Motor neuron (in vitro differentiated cells): ENCODE measurements at regions not wholly inside any gene's neighbourhood (a gene's known extent, or its start where the extent isn't known, plus 50 kb on each side); places are given as distances from the start of the nearest gene placed in this dataset.

Experiments
- ATAC-seq, 8 experiments: fragments of 200-7000 bp; cut with Tn5 transposase; replicated peaks in 6 of 8; 2 replicates each; pipeline ENCODE4 v1.8.0; 2021; ENCODE audit warnings: mild to moderate bottlenecking in 8 of 8, moderate library complexity in 8 of 8
- H3K27ac ChIP-seq, 2 donors: fragments of 250-450 bp; sonication (Bioruptor Pico); 2 replicates each; pipeline ENCODE4 v1.9.0; 2021; ENCODE audit warnings: antibody characterized with exemption in 2 of 2, mild to moderate bottlenecking in 2 of 2, moderate library complexity in 1 of 2
- H3K4me1 ChIP-seq, 2 donors: fragments of 250-450 bp; sonication (Bioruptor Pico); replicated peaks in 1 of 2; 2 replicates each; pipeline ENCODE4 v1.6.1; 2021; ENCODE audit warnings: antibody characterized with exemption in 2 of 2, mild to moderate bottlenecking in 2 of 2, moderate library complexity in 1 of 2
- H3K4me3 ChIP-seq, 5 donors: fragments of 250-450 bp; sonication (Bioruptor Pico); 2 replicates each; pipeline ENCODE4 v1.9.0; 2021; ENCODE audit warnings: antibody characterized with exemption in 5 of 5, mild to moderate bottlenecking in 5 of 5, moderate library complexity in 4 of 5
- WGBS, 10 experiments: fragments of 450-650 bp; shearing (Covaris generic); methylation state at CpG; one replicate each; pipeline ENCODE4 v1.0.0; 2022; 5-methylcytosine and 5-hydroxymethylcytosine counted together
- in situ Hi-C, 9 experiments: fragments of 400-800 bp; cut with MboI; loops; one replicate each; pipeline ENCODE4 v1.15.0; 2021; ENCODE audit warnings: low sequenced_read_pairs in 9 of 9, low pct_unique_long_range_greater_than_20kb in 2 of 9; ENCODE audit not compliant: unreplicated experiment in 9 of 9

DNA sequence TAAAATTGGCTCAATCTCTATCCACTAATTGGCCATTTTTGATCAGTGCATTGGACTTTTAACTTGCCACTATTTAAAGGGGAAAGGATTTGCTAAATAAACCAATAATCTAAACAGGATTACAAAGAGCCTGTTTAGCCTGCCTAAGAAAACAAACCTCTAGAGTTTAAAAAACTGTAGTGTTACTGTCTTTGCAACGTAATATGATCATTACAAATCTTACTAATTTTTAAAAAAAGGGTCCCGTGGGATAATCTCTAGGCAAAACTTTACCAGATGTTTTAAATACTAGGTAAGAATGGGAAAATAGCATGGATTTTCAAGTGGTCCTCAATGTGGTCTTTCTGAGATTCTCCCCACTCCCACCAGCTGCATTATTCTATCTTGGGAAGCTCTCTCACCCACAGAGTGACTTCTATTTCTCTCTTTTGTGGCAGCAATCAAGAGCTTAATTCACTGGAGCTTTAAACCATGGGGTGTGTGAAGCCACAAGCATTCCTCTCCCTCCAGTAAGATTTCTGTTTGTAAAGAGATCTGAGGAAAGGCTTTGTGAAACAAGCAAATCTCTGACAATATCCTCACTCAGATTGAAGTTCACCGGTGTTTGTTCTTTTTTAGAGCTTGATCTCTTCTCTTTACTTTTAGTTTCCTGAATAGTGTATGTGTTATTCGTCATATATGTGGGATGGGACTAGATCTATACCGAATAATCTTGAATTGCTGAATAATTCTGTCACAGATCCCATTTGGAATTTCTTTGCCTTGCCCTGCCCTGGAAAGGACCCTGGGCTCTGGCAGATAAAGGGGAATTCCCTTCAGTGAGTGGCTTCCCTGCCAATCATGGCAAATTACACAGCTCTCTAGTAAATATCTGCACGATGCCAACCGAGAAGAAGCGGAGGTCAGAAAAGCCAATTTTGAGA, 132.2 kb downstream of the TLR5 start:
- ATAC-seq: peak in 6 of 8 experiments; percentile 33 to 74 (median 39)
- Histone ChIP-seq H3K27ac (no peak overlapping the region), H3K4me3 (no peak overlapping the region), H3K4me1 (peaks cover 13 to 16% of the 10 kb centered on the region in 2 donors)
- in situ Hi-C loops: no loop called here
- WGBS, 10 experiments: 6 to 70% (median 48%) methylated on average over 3 to 8 of the region's 8 CpGs; no CpG with 5 or more reads in 1 of the 10 experiments

DNA sequence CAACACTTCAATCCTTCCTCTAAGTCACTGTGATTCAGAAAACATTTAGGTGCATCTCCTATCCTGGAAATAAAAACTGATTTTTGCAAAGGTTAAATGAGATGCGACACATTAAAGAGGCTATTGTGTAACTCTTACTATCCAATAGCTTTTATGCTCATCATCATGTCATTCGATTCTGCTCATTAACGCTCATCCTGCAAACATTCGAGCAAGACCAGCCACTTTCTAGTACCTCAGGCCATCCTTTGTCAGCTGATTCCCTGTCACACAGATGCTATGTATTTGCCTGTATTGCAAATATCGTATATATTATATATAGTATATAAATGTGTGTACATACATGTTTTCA, 131.6 kb downstream of the TLR5 start:
- in situ Hi-C loops: no loop called here
- peak in 1 of 8 experiments; percentile 15 for ATAC-seq
- peaks cover 13 to 16% of the 10 kb centered on the region in 2 donors for H3K4me1 ChIP-seq
- H3K4me3 ChIP-seq: no peak overlapping the region
- no peak overlapping the region for H3K27ac ChIP-seq
- 22 to 93% (median 70%) methylated on average over 1 to 5 of the region's 5 CpGs; no CpG with 5 or more reads in 1 of the 10 experiments for WGBS, 10 experiments

DNA sequence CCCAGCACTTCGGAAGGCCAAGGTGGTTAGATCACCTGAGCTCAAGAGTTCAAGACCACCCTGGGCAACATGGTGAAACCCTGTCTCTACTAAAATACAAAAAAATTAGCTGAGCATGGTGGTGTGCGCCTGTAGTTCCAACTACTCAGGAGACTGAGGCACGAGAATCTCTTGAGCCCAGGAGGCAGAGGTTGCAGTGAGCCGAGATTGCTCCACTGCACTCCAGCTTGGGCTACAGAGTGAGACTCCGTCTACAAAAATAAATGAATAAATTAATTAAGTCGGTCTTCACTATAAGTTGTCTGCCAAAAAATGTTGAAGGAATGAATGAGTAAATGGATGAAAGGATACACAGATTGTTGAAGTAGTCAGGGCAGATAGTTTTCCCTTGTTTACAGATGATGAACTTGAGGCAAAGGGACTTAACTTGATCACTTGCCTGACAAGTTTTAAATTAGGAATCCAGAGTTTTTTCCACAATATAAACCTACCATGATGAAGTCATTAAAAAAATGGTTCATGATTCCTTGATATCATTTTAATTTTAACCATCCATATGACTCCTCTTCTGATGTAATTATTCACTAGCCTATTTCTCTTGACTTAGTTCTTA, 130.8 kb downstream of the TLR5 start:
- in situ Hi-C loops: no loop called here
- no peak for ATAC-seq
- H3K27ac ChIP-seq: no peak overlapping the region
- WGBS, 10 experiments: 0 to 96% (median 85%) methylated on average over 1 to 6 of the region's 6 CpGs
- no peak overlapping the region for H3K4me3 ChIP-seq
- H3K4me1 ChIP-seq: peaks cover 13 to 16% of the 10 kb centered on the region in 2 donors

GRCh38 chr1:223012938-223013337, 130.1 kb downstream of the TLR5 start:
- in situ Hi-C loops: no loop called here
- Histone ChIP-seq H3K4me1 (peaks cover 13 to 16% of the 10 kb centered on the region in 2 donors), H3K27ac (no peak overlapping the region), H3K4me3 (no peak overlapping the region)
- ATAC-seq: peak in 5 of 8 experiments; percentile 57 to 94 (median 89)
- 14 to 76% (median 37%) methylated on average over 1 to 2 of the region's 2 CpGs; no CpG with 5 or more reads in 2 of the 10 experiments for WGBS, 10 experiments

GRCh38 chr1:223014142-223014873, 128.7 kb downstream of the TLR5 start:
- in situ Hi-C loops: no loop called here
- ATAC-seq: no peak
- Histone ChIP-seq H3K4me1 (peaks cover 13 to 16% of the 10 kb centered on the region in 2 donors), H3K4me3 (no peak overlapping the region), H3K27ac (no peak overlapping the region)
- 89 to 100% (median 94%) methylated on average over 1 to 4 of the region's 4 CpGs; no CpG with 5 or more reads in 5 of the 10 experiments for WGBS, 10 experiments

- ATAC-seq: no peak
Observed at GRCh38 chr1:223016381-223016780, 126.7 kb downstream of the TLR5 start.

DNA sequence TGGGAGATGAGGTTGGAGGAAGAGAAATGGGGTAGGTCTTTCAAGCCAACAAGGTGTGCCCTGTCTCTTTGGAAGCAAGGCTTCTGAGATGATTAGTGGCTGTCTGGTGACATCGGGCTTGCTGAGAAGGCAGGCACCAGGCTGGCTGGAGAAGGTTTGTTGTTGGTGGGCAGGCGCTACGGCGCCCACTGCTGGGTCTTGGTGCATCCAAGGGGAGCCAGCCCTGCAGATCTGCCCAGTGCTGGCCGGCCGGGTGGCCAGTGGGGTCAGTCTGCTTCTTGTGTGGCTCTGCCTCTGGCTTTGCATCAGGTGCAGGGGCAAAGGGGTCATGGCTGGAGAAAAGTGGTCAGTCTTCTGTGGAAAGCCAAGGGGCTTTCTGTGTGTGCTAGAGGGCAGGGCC, 126.2 kb downstream of the TLR5 start:
- in situ Hi-C loops: no loop called here
- no peak for ATAC-seq
- Histone ChIP-seq H3K4me3 (no peak overlapping the region), H3K4me1 (peaks cover 7 to 8% of the 10 kb centered on the region in 2 donors), H3K27ac (no peak overlapping the region)
- 67 to 93% (median 90%) methylated on average over 2 to 6 of the region's 6 CpGs; no CpG with 5 or more reads in 7 of the 10 experiments for WGBS, 10 experiments

More at GRCh38 chr1:223016381-223016780, 126.7 kb downstream of the TLR5 start:
- Histone ChIP-seq H3K4me3 (no peak overlapping the region), H3K27ac (no peak overlapping the region), H3K4me1 (peaks cover 9 to 10% of the 10 kb centered on the region in 2 donors)
- in situ Hi-C loops: no loop called here
- 57 to 100% (median 70%) methylated on average over 1 of the region's 1 CpG; no CpG with 5 or more reads in 4 of the 10 experiments for WGBS, 10 experiments

- WGBS, 10 experiments: 67 to 98% (median 83%) methylated on average over 1 to 7 of the region's 8 CpGs; no CpG with 5 or more reads in 2 of the 10 experiments
- no peak for ATAC-seq
- in situ Hi-C loops: no loop called here
- peaks cover 8 to 11% of the 10 kb centered on the region in 2 donors for H3K4me1 ChIP-seq
- no peak overlapping the region for H3K27ac ChIP-seq
- H3K4me3 ChIP-seq: no peak overlapping the region
Observed at GRCh38 chr1:223017291-223017690, 125.8 kb downstream of the TLR5 start.

GRCh38 chr1:223018534-223018933, 124.5 kb downstream of the TLR5 start:
- in situ Hi-C loops: no loop called here
- ATAC-seq: no peak

DNA sequence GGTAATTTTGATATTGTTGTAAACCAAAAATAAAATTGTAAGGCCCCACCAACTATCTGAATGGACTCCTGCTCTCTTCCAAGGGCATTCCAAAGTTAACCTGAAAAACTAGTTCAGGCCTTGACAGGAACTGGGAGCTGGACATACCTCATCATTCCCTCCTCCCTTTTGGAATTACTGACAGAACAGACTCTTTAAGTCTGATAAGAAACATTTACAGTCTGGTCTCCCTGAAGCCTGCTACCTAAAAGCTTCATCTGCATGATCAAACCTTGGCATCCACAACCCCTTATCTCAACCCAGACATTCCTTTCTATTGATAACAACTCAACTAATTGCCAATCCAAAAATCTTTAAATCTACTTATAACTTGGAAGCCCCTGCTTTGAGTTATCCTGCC, 123.8 kb downstream of the TLR5 start:
- Histone ChIP-seq H3K27ac (no peak overlapping the region), H3K4me3 (no peak overlapping the region), H3K4me1 (peaks cover 0 to 15% of the 10 kb centered on the region in 2 donors)
- no peak for ATAC-seq
- in situ Hi-C loops: no loop called here

More at GRCh38 chr1:223018534-223018933, 124.5 kb downstream of the TLR5 start:
- Histone ChIP-seq H3K4me1 (peaks cover under 1 to 15% of the 10 kb centered on the region in 2 donors), H3K4me3 (no peak overlapping the region), H3K27ac (no peak overlapping the region)
- 73 to 96% (median 93%) methylated on average over 2 to 6 of the region's 7 CpGs; no CpG with 5 or more reads in 7 of the 10 experiments for WGBS, 10 experiments

GRCh38 chr1:223020770-223021169, 122.3 kb downstream of the TLR5 start:
- no peak for ATAC-seq
- H3K4me3 ChIP-seq: no peak overlapping the region
- H3K4me1 ChIP-seq: peaks cover 0 to 15% of the 10 kb centered on the region in 2 donors
- 83 to 100% (median 91%) methylated on average over 1 to 4 of the region's 4 CpGs; no CpG with 5 or more reads in 4 of the 10 experiments for WGBS, 10 experiments
- no peak overlapping the region for H3K27ac ChIP-seq
- in situ Hi-C loops: no loop called here

DNA sequence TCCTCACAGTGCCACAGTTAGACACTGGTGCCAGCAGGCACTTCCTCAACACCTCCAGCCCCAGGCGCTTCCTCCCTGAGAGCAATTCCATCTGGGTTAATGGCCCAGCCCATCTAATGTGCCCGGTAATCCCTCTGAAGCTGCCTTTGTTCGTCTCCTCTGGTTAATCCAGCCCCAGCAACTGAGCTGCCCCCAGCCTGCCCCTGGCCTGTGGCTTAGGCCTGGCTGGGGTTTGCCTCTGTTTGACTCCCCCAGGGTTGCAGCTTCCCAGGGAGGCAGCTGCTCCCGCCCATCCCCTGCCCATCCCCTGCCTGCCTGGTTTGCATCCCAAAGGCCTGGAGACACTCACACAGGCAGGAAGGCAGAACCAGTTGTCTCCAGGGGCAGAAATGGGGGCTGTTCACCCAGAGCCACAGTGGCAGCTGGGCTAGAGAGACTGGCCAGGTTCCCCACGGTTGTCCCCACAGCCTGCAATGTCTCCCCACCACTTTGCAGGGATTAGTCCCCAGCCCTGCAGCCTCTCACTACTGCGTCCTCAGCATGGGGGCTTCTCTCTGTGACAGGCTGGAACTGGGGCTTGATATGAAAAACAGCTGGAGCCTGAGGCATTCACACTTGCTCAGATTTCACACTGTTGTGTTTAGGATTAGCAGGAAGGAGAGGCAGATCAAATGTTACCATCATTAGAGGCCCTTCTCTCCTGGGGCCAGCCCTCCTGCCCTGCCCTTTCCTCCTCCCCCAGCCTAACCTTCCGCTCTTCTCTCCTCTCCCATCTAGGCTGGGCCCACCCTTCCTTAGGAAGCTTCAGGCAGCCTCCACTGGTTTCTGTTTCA, 120.2 kb downstream of the TLR5 start:
- in situ Hi-C loops: no loop called here

More for the DNA sequence above, 120.2 kb downstream of the TLR5 start:
- 40 to 100% (median 45%) methylated on average over 1 to 5 of the region's 7 CpGs; no CpG with 5 or more reads in 2 of the 10 experiments for WGBS, 10 experiments
- Histone ChIP-seq H3K4me1 (peaks cover 0 to 15% of the 10 kb centered on the region in 2 donors), H3K4me3 (no peak overlapping the region), H3K27ac (peak overlapping the region in 1 of 2 donors; percentile 48)
- ATAC-seq: peak; percentile 18 to 94 (median 84)
